ENCODE measurements at regions not wholly inside any gene's neighbourhood (a gene's known extent, or its start where the extent isn't known, plus 50 kb on each side); places are given as distances from the start of the nearest gene placed in this dataset.

- DNase-seq (ENCODE audit: extremely low read depth, low read depth), result no peak
- H3K4me3 ChIP-seq (replicated peaks; ENCODE audit: low read depth, low read length), result no peak overlapping the region
- TF ChIP-seq CTCF (IDR thresholded peaks at IDR 0.05; ENCODE audit: low read depth, low read length, missing control alignments), result no peak
Observed at GRCh38 chr9:108696156-108696555, 159.6 kb downstream of the ACTL7B start.

- TF ChIP-seq CTCF (IDR thresholded peaks at IDR 0.05; ENCODE audit: low read depth, low read length, missing control alignments), result no peak
- no peak overlapping the region for H3K4me3 ChIP-seq (replicated peaks; ENCODE audit: low read depth, low read length)
- no peak for DNase-seq (ENCODE audit: extremely low read depth, low read depth)
Observed at GRCh38 chr9:108694170-108694569, 161.6 kb downstream of the ACTL7B start.

- TF ChIP-seq CTCF (IDR thresholded peaks at IDR 0.05; ENCODE audit: low read depth, low read length, missing control alignments), result no peak
- H3K4me3 ChIP-seq (replicated peaks; ENCODE audit: low read depth, low read length), result no peak overlapping the region
- no peak for DNase-seq (ENCODE audit: extremely low read depth, low read depth)
Observed at GRCh38 chr9:108691614-108692013, 164.2 kb downstream of the ACTL7B start.

GRCh38 chr9:108688676-108689075 lies 167.1 kb downstream of the ACTL7B start:
- no peak overlapping the region for H3K4me3 ChIP-seq (replicated peaks; ENCODE audit: low read depth, low read length)
- DNase-seq (ENCODE audit: extremely low read depth, low read depth), result no peak
- no peak for TF ChIP-seq CTCF (IDR thresholded peaks at IDR 0.05; ENCODE audit: low read depth, low read length, missing control alignments)

- DNase-seq (ENCODE audit: extremely low read depth, low read depth), result no peak
- no peak for TF ChIP-seq CTCF (IDR thresholded peaks at IDR 0.05; ENCODE audit: low read depth, low read length, missing control alignments)
- H3K4me3 ChIP-seq (replicated peaks; ENCODE audit: low read depth, low read length), result no peak overlapping the region
Observed at GRCh38 chr9:108688051-108688450, 167.7 kb downstream of the ACTL7B start.

- no peak for DNase-seq (ENCODE audit: extremely low read depth, low read depth)
- H3K4me3 ChIP-seq (replicated peaks; ENCODE audit: low read depth, low read length), result no peak overlapping the region
- no peak for TF ChIP-seq CTCF (IDR thresholded peaks at IDR 0.05; ENCODE audit: low read depth, low read length, missing control alignments)
Observed at GRCh38 chr9:108687006-108687987, 168.5 kb downstream of the ACTL7B start.

Measured in HFF-Myc (cell line).